ENCODE measurements at regions not wholly inside any gene's neighbourhood (a gene's known extent, or its start where the extent isn't known, plus 50 kb on each side); places are given as distances from the start of the nearest gene placed in this dataset.
"Not testable (repeated sequence)": the region's sequence is repeated elsewhere in the genome, so short reads cannot be mapped to it uniquely, and the experiment has no call there.

DNA sequence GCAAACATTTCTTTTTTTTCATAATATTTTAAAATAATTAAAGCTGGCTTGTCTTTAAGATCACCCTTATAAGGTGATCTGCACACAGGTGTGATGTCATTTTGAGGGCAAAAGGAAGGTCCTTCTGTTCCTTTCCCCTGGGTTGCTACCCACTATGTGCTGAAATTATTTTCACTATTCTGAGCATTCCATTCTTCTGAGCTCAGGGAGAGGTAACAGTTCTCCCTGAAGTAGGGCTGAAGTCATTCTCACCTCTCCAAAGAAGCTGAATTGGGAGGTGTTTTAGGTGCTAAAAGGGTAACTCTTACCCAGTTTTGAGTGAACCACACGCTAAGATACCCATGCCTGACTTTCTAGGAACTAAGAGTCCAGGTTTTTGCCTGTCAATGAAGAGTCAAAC is 247.6 kb downstream of the SLC4A3 start:
- no peak overlapping the region for H3K4me3 ChIP-seq
- no peak overlapping the region for H3K27ac ChIP-seq

DNA sequence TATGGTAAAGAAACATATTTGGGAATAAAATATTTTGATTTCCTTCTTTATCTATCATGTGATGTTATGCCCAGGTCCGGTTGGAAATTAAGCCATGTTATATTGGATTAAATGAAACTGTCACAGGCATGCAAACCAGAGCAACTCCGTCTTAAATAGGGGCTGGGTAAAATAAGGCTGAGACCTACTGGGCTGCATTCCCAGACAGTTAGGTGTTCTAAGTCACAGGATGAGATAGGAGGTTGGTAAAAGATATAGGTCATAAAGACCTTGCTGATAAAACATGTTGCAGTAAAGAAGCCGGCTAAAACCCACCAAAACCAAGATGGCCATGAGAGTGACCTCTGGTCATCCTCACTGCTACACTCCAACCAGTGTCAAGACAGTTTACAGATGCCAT is 248.6 kb downstream of the SLC4A3 start:
- not testable (repeated sequence) for H3K27ac ChIP-seq, H3K4me3 ChIP-seq

GRCh38 chr2:219876931-219877330 is 249.5 kb downstream of the SLC4A3 start:
- H3K4me3 ChIP-seq, result no peak overlapping the region
- H3K27ac ChIP-seq, result no peak overlapping the region

- Histone ChIP-seq H3K27ac (no peak overlapping the region), H3K4me3 (no peak overlapping the region)
These were observed 250.3 kb downstream of the SLC4A3 start for GRCh38 chr2:219877728-219878127.

DNA sequence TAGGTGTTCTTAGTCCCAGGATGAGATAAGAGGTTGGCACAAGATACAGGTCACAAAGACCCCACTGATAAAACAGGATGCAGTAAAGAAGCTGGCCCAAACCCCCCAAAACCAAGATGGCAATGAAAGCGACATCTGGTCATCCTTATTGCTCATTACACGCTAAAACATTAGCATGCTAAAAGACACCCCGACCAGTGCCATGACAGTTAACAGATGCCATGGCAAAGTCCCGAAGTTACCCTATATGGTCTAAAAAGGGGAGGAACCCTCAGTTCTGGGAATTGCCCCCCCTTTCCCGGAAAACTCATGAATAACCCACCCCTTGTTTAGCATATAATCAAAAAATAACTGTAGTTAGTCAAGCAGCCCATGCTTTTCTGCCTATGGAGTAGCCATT is 251.1 kb downstream of the SLC4A3 start:
- no peak overlapping the region for H3K27ac ChIP-seq
- no peak overlapping the region for H3K4me3 ChIP-seq

GRCh38 chr2:219881851-219882250 is 254.4 kb downstream of the SLC4A3 start:
- Histone ChIP-seq H3K4me3 (no peak overlapping the region), H3K27ac (no peak overlapping the region)

GRCh38 chr2:219886615-219887014 is 259.2 kb downstream of the SLC4A3 start:
- no peak overlapping the region for H3K4me3 ChIP-seq
- H3K27ac ChIP-seq, result no peak overlapping the region

DNA sequence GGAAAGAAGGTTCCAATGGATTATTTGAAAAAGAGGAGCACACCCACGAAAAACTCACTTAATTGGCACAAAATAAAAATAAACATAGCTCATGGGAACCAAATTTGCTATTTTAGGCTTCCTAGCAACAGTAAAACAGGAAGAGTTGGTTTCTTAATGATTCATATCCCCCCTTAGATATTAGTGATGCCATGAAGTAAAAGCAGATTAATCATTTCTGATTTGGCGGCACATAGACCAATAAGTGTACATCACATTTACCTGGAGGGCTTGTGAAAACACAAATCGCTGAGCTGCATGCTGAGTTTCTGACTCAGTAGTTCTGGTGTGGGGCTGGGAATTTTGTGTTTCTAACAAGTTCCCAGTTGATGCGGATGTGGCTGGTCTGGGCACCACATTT is 260.4 kb downstream of the SLC4A3 start:
- Histone ChIP-seq H3K4me3 (no peak overlapping the region), H3K27ac (no peak overlapping the region)

DNA sequence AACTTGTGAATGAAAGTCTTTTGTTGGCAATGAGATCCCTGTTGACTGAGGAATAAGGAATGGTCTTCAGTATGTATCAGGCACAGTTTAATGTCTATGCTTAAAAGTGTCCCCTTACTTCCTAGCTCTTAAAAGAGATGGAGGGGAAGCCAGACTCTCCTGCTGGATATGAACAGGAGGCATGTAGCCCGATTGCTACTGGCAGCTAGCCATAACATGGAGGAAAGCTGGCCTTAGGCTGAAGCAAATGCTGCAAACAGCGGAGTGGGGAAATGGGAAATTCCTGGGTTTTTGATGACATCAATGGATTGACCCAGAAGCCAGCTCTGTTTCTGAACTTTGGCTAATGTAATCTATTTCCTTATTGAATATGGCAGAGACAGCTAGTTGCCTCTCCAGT is 266.1 kb downstream of the SLC4A3 start:
- no peak overlapping the region for H3K27ac ChIP-seq
- no peak overlapping the region for H3K4me3 ChIP-seq

DNA sequence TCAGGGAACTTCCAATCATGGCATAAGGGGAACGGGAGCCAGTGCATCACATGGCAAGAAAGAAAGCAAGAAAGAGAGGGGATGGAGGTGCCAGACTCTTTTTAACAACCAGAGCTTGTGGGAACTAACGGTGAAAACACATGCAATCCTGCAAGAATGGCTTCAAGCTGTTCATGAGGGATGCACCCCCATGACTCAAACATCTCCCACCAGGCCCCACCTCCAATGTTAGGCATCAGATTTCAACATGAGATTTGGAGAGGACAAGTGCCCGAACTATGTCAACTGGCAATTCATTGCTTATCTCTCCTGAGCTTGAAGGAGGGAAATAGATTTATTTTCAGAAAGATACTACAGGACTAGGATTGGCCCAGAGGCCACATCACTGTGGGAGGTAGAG is 270.0 kb downstream of the SLC4A3 start:
- Histone ChIP-seq H3K27ac (no peak overlapping the region), H3K4me3 (no peak overlapping the region)

- H3K4me3 ChIP-seq, result no peak overlapping the region
- H3K27ac ChIP-seq, result no peak overlapping the region
These were observed 273.7 kb downstream of the SLC4A3 start for GRCh38 chr2:219901155-219901554.

DNA sequence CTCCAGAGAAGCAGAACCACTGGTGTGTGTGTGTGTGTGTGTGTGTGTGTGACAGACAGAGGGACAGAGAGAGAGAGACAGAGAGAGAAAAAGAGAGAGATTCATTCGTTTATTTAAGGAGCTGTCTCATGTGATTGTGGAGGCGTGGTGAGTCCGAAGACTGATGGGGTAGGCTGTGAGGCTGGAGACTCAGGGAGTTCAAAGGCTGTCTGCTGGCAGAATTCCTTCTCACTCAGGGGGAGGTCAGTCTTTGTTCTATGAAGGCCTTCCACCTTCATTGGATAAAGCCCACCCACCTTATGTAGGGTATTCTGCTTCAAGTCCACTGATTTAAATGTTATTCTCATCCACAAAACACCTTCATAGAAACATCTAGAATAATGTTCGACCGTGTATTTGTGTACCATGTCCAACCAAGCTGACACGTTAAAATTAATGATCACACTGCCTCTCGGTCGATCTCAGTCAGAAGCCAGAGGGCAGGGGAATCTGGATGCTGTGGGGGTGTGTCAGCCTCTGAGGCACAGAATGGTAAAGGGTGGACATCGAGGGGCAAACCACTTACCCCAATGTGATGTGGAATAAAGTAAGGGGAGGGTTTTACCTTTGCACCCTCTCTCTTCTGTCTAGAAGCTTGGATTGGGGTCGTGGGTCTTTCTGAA is 275.6 kb downstream of the SLC4A3 start:
- Histone ChIP-seq H3K4me3 (no peak overlapping the region), H3K27ac (no peak overlapping the region)

DNA sequence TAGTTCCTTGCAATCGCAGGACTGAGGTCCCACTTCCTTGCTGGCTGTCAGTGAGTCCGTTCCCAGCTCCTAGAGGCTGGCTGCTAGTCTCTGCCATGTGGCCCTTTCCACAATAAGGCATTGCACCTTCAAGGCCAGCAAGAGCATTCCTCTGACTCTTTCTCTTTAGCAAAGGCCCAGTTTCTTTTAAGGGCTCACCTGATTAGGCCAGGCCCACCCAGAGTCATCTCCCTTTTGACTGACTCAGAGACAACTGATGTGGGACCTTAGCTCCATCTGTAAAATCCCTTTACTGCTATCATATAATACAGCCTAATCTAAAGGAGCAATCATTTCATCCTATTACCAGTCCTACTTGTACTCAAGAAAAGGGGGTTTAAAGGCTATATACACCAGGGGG is 278.2 kb downstream of the SLC4A3 start:
- Histone ChIP-seq H3K4me3 (no peak overlapping the region), H3K27ac (no peak overlapping the region)

DNA sequence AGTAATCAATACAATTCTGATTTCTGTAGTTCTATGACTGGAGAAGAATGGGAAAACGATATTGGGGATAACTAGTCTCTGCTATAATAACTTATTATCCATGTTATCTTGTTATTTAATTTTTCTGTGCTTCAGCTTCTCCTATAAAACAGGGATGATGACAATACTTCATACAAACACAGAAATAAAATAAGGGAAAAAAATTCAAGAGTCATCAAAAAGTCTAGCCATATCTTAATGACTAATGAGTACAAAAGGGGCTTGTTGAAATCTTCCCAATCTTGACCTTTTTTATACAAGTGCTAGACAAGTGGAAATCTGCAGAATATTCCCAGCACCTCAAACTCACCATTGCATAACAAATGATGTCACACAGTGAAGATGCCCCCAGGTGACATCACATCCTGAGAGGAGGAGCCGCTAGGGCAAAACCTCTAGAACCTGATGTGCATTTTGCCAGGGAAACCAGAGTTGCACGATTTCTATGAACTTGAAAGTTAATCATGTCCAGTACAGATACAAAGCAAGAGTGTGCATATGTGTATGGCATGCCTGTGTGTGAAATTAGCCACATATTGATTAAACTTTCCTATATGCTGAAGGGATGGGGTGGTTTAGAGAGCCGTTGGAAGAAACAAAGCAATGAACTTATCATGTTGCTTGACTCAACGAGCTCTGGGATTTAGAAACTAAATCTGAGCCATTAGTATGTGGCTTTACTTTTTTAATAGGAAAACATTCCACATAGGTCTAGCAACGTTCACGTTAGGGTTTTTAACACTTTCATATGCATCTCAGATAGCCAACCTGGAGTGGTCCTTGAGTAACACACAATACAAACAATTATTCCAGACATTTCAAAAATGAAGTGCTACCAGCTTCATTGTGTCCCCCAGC is 278.9 kb downstream of the SLC4A3 start:
- H3K27ac ChIP-seq, result no peak overlapping the region

DNA sequence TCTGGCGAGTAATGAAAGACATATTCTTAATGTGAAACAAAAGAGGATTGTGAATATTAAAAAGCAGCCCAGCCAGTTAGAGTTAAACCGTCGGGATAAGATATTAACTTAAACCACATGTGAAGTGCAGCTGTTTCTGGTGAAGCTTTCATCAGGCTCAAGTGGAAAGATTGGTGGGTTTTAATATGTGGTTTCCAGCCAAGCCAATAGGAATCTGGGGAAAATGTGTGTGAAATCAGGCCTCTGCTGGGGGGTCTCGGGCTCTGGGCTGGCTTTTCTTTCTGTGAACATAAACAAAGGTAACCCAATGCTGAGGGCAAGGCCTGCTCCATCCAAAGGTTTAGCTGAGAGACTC is 279.6 kb downstream of the SLC4A3 start:
- no peak overlapping the region for H3K4me3 ChIP-seq
- no peak overlapping the region for H3K27ac ChIP-seq

More for the DNA sequence above, 278.9 kb downstream of the SLC4A3 start:
- H3K4me3 ChIP-seq, result no peak overlapping the region

GRCh38 chr2:219908538-219908937 is 281.1 kb downstream of the SLC4A3 start:
- Histone ChIP-seq H3K4me3 (no peak overlapping the region), H3K27ac (no peak overlapping the region)

DNA sequence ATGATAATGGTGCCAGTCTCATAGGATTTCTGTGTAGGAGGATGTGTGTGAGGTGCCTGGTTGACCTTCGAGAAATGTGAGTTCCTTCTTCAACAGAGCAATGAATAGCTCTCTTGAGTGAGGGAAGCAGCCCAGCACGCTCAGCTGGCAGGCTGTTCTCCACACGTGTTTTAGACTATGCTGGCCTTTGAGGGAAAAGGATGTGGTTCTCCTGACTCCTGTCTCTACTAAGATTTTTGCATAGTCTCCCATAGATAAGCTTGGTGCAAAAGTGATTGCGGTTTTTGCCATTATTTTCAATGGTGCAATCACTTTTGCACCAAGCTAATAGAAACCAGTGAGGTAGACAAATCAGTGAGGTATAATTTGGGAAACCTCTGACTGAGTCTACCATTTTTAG is 284.1 kb downstream of the SLC4A3 start:
- Histone ChIP-seq H3K4me3 (no peak overlapping the region), H3K27ac (no peak overlapping the region)

DNA sequence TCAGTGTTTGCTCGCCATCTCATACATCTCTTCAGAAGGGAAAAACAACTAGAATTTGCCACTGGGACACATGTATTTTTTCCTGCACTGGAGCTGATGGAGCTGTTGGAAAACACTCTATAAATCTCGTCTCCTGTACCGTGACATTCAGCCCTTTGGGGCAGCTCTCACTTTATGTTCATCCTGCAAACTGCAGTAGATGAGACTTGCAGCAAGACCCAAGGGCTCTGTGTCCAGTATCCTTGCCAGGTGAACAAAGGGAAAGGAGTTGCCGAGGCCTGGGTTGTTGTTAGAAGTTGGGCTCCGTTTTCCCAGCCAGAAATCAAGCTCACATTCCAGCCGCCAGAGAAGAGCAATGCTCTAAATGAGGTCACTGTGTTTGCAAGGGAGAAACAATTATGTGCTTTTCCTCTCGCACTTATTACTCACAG is 285.1 kb downstream of the SLC4A3 start:
- no peak overlapping the region for H3K4me3 ChIP-seq
- H3K27ac ChIP-seq, result no peak overlapping the region

- no peak overlapping the region for H3K4me3 ChIP-seq
- no peak overlapping the region for H3K27ac ChIP-seq
These were observed 287.1 kb downstream of the SLC4A3 start for GRCh38 chr2:219914577-219914976.

- no peak overlapping the region for H3K27ac ChIP-seq
- H3K4me3 ChIP-seq, result no peak overlapping the region
These were observed 288.9 kb downstream of the SLC4A3 start for GRCh38 chr2:219916281-219916680.

DNA sequence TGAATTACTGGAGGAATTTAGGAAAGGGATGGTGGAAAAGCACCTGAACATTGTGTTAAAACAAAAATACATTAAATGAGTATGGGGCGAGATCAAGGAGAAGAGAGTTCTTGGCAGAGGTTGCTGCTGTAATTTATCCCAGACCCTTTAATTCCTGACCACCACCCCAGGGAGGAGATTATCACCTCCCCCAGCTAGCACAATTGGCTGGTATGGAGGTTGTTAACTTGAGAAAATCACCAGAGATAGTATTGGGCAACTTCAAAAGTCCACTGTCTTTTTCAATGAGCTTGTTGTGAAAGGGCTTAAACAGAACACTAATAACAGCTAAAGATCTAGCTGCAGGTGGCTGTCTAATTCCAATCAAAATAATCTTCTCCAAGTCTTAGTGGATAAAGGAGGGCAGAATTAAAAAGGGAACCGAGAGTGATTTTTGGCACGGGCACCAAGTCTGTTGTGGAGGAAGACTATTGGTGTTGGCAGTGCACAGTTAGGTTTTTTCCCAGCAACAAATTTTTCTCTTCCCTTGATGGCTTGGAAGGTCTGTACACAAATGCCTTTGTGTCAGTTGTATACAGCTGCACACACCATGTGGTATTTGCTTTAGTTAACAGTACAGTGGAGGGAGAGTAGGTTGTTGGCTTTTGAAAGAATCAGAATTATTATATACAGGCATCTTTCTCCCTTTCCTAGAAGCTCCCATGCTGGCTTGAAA is 289.5 kb downstream of the SLC4A3 start:
- Histone ChIP-seq H3K4me3 (no peak overlapping the region), H3K27ac (no peak overlapping the region)
